NCI-H187 (cell line): ENCODE measurements at regions not wholly inside any gene's neighbourhood (a gene's known extent, or its start where the extent isn't known, plus 50 kb on each side); places are given as distances from the start of the nearest gene placed in this dataset.
A peak's percentile ranks its signal among the peaks of the same experiment; 100 is the strongest.

Experiments used
- DNase-seq, 2 experiments: peaks; one replicate each; lab custom pipeline; 2025; lab: John Stamatoyannopoulos, UW

DNA sequence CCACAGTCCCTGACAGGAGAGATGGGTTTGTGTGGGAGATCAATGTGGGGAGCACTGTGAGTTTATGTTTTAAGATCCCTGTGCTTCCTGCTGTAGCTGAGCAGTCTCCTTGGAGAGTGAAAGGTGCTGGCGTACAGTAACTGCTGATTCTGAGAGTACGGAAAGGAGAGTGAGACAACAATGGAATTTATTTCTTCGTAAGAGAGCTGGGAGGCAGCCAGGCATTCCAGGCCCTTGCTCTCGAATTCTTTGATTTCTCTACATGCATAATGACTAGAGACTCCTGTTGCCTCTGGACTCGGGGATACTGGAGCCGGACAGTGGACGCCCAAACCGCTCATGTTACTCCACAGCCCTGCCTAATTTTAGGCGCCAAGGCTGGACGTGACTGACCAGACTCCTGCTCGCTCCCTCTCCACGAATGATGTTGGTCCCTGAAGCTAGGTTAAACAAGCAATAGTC is 131.0 kb upstream of the PHACTR1 start:
- DNase-seq = no peak

DNA sequence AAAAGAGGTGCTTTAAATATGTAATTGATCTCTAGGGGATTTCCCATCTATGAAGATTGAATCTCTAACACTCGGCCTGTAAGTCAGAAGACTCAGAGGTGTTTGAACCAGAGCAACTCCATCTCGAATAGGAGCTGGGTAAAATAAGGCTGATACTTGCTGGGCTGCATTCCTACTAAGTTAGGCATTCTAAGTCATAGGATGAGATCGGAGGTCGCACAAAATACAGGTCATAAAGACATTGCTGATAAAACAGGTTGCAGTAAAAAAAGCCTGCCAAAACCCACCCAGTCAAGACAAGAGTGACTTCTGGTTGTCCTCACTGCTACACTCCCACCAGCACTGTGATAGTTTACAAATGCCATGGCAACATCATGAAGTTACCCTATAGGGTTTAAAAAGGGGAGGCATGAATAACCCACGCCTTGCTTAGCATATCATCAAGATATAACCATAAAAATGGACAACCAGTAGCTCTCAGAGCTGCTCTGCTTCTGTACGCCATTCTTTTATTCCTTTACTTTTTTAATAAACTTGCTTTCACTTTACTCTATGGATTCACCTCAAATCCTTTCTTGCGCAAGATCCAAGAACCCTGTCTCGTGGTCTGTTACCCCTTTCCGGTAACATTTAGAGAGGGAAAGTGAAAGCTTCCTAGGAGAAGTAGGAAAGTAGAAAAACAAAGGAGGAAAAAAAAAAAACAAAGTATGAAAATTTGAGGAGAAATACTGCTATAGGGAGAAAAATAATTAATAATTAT is 129.7 kb upstream of the PHACTR1 start:
- DNase-seq = no peak

DNA sequence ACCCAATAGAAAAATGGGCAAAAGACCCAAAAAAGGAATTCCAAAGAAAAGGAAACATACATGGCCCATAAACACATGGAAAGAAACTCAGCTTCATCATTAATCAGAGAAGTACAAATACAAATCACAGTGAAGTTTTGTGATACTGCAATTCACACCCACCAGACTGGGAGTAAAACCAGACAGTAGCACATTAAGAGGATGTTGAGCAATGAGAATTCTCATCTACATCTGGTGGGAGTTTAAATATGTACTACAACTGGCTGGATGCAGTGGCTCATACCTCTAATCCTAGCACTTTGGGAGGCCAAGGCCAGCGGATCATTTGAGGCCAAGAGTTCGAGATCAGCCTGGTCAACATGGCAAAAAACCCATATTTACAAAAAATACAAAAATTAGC is 125.7 kb upstream of the PHACTR1 start:
- DNase-seq = no peak

DNA sequence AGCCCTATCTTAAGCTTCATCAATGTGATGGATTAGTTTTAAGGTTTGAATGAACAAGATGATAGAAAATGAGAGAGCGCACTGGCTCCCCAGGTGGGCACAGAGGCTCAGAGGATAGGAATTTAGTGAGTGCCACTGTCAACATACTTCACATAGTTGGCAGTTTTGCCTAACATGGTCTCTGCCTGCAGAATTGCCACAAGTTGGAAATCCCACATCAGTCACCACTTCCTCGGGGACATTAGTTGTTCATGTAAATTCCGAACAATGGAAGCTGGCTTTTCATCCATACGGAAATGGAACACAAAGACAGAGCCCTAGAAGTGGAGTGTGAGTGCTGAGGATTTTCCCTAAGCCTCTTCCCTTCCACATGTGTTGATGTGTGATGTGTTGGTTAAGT is 123.9 kb upstream of the PHACTR1 start:
- no peak for DNase-seq

DNA sequence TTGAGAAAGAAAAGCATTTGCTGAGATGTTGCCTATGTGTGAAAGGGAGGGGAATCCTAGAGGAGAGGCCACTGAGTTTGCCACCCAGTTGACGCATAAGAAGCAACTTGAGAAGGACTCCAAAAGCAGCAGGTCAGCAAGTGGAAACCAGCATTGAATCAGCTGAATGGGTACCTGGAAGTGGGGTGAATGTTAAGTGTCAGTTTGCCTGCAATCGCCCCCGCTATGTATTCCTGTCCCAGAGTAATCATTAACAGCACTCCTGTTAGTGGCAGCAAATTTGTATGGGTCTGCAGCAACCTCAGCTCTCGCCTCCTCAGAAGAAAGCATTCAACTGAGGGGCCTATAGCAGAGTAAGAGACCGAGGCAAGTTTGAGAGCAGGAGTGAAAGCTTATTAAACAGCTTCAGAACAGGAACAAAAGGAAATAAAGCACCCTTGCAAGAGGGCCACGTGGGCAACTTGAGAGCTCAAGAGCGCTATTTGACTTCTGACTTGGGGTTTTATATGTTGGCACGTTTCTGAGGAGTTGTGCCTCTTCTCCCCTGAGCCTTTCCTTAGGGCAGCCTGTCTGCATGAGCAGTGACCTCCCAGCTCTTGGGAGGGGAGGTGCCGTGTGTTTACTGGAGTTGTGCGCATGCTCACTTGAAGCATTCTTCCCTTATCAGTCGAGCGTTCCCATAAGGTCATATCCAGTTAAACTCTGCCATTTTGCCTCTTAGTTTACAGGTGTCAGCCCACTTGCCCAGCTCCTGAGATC is 122.6 kb upstream of the PHACTR1 start:
- DNase-seq = no peak

DNA sequence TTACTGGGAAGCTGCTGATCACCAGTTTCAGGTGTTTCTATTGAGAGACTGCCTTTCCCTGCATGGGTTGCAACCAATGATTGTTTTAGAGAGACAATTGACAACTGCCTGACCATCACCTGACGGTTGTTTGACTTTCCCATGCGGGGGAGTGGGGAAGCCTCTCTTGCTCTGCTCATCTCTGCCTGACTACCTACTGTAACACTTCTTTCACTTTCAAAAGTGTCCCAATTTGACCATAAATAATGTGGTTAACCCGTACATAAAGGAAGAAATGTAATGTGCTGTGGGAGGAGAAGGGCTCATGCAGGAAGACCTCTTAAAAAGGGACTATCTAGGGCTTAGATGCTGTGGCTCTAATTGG is 122.1 kb upstream of the PHACTR1 start:
- DNase-seq = no peak

DNA sequence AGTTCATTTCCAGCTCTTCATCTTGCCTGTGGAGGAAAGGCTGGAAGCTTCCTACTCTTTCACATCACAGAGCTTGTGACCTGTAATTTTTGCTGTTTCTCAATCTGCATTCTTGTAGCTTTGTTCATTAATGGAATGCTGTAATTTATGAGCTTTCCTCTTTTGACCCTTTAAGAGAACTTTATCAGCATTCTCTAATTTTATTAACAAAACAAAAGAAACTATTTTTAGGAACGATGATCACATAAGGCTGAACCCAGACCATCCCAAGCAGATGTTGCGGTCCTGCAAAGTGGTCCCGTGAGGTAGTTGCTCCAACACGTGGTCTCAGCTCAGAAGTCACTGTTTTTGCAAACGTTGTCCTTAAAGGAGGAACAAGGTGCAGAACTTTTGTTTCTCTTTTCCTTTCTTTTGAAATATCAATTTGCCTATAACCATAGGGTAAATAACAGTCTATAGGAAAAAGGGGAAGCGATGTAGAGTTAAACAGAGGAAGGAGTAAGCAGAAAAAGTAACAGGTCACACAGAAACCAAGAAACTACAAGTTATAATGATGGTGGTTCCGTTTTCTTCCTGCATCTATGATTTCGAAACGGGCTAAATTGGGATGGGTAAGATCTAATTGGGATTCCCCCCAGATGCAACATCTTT is 121.3 kb upstream of the PHACTR1 start:
- no peak for DNase-seq

DNA sequence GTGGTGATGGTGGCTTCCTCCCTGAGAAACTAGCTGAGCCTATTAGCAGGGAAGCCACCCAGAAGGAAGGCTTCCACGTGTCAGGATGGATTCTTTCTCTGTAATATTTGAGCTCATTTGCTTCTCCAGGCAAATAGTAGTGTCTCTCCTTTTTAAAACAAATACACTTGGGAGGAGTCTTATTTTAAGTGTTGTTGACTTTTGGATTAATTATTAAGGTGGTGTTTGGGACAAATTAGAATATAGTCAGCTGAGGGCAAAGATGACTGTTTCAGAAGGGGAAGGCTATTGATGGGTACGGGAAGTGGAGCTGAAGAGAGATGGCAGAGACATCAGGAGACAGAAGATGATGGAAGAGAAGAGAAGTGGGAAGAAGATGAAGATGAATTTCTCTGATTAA is 119.8 kb upstream of the PHACTR1 start:
- DNase-seq = no peak

DNA sequence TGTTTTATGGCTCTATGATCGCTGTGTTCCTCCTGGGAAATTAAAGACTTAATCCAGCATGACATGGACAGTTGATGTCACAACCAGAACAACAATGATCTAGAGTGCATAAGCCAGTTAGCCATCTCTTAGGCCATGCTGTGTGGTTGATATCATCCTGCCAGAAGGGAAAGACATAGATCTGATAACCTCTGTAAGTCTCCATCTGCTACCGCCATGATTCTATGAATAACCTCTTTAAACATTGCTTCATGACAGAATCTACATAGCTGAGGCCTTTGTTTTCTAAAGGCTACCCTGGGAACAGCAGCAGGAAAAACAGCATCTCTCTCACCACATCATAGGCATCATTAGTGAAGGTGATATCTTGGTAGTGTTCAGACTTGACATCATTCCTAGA is 117.6 kb upstream of the PHACTR1 start:
- DNase-seq = no peak

DNA sequence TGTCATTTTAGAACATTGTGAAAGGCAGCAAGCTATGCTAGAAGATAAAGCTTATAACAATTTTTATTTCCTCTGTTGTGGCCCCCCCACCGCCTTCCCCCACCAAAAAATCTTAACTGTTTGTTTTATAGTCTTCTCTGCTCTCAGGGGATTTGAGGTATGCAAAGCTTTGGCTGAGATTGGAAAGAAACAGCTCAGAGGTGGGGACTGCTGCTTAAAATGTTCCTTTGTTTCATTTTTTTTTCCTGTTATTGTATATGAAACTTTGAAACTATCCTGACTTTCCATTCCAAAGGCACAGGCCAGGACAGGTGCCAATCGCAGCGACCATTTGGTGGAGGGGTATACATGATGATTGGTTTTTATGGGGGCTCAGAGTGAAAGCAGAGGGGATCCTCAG is 114.7 kb upstream of the PHACTR1 start:
- no peak for DNase-seq

DNA sequence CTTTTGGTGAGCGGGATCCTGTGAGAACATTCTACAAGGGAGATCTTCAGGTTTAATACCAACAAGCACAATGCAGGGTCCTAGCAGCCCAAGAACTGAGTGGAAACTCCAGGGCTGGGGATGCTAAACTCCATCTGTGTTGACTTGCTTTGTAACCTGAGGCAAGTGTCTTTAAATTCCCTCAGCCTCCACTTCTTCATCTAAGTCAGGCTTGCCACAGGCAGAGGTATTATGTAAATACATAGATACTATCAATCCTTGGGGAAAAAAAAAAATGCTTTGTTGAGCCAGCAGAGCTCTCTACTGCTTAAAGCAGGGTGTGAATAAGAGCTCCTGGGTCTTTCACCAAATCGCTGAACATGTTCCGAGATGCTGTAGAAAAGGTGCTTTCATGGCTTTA is 114.2 kb upstream of the PHACTR1 start:
- no peak for DNase-seq

DNA sequence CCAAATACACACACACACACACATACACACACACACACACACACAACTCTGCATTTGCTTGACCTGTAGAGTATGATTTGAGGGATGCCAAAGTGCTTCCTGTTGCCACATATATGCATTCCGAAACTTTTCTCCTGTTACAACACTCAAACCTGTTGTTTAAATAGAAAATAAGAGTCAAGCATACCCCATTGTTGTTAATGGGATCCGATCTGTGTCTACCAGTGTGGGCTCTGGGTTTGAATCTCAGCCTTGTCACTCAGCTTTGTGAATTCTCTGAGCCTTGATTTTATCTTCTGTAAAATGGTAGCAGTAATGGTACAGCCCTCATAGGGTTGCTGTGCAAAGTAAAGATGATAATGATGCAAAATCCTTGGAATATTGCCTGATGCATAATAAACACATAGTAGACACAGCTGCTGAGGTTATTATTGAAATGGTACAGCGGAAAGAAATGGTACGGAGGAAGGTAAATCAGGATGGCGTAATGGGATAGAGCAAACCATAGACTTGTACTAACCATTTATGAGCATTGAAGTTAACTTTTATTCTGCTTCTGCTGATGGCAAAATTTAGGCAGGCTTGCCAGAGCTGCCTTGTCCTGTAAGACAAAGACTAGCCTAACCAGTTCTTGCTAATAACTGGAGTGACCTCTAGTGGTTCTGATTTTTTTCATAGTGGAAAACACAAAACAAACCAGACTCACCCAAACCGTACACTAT is 113.5 kb upstream of the PHACTR1 start:
- DNase-seq = no peak

DNA sequence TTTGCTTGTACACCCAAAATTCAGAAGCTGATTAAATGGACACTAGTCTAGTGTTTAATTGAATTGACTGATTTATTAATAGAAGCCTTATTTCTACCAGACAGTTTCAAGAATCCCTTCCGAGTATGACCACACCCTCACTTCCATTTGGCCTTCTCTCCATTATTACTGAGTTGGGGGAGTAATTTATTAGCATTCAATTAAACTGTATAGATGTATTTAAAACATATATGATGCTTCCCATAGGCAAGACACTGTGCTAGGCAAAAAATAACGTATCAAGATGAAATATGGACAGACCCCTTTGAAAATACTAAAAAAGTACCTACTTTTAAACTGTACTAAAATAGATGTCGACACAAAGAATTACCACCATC is 112.9 kb upstream of the PHACTR1 start:
- DNase-seq = no peak

DNA sequence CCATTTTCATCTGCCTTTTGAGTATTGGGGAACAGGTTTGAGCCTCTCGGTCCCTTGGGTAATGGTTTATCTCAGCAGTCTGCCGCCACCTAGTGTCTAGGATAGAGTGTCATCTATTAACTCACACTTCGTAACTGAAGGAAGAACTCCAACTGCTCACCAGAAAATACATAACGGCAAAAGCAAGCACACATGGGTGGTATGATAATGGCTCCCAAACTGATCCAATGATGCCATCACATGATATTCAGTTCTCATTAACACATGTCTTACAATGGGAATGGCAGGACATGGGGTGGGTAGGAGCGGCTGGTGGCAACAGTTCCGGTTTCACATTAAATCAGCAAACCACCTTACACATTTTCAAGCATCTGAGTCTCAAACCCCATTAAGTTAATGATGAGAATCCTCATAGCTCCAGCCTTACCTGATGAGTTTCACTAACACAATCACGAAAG is 110.7 kb upstream of the PHACTR1 start:
- peak in 1 of 2 experiments; percentile 35 for DNase-seq

DNA sequence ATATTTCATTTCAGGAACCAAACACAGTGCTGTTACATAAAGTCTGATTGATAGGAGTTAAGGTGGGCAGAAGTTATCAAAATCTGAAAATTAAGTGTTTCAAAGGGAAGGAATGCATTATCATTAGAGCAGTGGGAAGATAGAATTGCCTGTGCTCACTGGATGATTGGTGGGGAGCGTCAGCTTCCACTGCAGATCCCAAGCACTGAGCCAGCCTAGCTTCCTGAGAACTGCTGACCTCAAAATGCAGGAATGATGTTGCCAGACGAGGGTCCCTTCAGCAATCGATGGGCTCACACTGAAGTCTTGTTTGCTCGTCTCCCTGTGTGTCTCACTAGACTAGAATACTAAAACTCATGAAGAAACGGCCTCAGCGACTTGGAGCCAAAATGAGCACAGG is 110.0 kb upstream of the PHACTR1 start:
- no peak for DNase-seq

DNA sequence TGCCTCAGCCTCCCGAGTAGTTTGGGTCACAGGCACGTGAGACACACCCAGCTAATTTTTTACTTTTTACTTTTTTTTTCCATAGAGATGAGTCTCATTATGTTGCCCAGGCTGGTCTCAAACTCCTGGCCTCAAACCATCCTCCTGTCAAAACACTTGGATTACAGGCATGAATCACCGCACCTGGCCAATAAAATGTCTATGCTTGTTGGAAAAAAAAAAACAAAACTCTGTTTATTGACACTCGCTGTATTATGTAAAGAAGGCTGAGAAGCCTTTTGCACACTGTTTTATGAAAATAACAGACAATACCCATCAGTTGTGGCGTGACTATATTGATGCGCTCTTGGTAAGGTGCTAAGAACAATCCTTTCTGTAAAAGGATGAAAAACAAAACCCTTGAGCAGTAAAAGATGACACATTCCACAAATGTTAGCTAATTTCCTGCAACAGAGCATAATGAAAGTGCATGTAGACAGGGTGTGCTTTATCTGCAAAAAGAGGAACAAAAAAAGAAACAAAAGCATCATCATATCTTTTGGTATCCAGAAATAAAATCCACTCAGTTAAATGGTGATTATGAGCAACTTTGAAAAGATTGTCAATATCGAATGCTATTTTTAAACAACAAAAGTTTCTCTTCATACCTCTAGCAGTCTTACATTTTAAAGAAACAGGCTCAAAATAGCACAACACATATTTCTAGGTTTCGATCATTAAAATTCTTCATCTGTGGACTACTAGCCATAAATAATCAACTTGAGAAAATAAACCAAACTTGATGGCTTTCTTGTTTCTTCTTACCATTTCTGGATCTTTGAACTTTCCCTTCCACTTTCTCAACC is 108.3 kb upstream of the PHACTR1 start:
- DNase-seq = no peak

DNA sequence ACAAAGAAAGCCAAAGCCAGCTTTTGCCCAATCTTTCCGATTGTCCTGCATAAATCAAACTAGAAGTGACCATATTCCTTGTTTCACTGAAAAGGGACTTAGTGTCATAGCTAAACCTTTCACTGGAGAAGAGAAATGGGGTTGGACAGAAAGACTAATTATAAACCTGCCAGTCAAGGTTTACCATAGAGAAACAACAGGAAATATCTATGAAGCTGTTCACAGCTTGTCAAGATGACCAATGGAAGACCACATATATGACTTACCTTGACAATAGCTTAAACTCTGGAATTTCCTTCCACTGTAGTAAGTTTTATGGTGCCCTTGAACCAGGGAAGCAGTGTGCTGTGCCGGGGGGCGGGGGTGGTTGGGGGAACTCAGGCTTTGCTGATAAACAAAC is 107.7 kb upstream of the PHACTR1 start:
- DNase-seq = no peak

DNA sequence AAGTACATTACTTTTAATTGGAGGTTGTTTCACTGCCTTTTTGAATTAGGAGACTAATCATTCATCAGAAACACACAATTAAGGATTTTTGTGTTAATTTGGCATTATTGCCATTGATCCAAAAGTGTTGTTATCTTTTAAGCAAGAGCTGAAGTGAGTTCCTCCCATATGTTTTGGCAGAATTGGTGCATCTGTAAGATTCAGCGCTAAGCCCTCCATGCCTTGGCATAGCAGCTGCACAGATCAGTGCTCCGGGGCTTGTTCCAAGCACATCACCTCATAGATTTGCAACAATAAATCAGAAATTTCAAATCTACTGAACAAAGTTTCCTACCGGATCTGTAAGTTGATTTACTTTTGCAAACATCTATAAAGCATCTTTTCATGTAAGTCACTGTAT is 106.8 kb upstream of the PHACTR1 start:
- DNase-seq = no peak

DNA sequence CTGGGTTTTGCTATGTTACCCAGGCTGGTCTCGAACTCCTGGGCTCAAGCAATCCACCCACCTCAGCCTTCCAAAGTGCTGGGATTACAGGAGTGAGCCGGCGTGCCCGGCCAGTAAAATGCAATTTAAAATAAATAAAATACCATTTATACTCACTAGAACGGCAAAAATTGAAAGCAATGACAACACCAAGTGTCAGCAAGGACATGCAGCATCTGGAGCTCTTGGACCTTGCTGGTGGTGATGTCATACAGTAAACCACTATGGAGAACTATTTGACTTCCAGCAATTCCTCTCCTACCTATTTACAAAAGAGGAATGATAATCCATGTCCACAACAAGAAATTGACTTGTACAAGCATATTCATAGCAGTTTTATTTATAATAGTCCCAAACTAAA is 105.7 kb upstream of the PHACTR1 start:
- DNase-seq = no peak

DNA sequence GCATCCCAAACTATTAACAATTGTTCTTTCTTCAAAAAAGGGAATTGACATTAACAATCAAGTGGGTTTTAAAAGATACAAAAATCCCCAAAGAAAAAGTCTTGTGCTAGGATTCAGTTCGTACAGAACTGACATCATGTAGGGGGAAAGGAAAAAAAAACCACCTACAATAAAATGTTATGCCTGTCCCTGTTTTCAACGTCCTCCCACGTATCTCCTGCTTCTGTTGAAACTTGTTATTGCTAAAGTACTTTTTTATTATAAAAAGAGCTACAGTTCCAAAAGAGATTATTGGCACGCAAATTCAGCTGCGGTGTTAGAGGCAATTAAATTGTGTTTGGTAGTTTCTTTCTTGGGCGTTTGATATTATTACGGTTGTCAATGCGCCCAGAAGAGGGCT is 102.8 kb upstream of the PHACTR1 start:
- DNase-seq = no peak

DNA sequence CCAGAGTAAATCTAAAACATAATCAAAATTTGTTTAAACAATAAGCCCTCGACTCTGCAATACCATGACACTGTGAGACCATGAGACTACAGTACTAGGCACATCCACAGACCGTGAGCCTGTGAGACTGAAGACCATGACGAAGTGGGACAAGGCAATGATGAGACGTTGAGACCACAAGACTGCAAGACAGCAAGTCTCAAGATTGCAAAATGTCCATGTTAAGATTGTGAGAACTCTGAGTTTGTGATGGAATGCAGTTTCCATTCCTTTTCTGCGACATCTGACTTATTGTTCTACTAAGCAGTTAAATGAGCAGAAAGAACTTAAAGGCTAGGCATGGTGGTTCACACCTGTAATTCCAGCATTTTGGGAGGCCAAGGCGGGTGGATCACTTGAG is 102.1 kb upstream of the PHACTR1 start:
- no peak for DNase-seq

DNA sequence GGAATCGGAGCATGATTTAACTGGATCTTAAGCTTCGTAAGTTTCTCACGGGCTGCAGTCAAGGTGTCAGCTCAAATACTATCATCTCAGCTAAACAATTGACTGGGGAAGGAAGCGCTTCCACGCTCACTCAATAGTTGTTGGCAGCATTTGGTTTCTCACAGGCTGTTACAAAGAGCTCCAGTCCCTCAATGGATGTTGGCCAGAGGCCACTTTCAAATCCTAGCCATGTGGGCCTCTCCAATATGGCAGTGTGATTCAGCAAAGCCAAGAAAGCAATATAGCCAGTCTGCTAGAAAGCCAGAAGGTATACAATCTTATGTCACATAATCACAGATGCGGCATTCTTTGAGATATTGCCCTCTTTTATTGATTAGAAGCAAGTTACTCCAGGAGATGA is 98.3 kb upstream of the PHACTR1 start:
- no peak for DNase-seq
